ENCODE measurements at regions not wholly inside any gene's neighbourhood (a gene's known extent, or its start where the extent isn't known, plus 50 kb on each side); places are given as distances from the start of the nearest gene placed in this dataset.
A peak's percentile ranks its signal among the peaks of the same experiment; 100 is the strongest.

- intact Hi-C loops (cut with micrococcal nuclease): no loop called here
- Histone ChIP-seq H3K9me1 (replicated peaks; ENCODE audit: control insufficient read depth, extremely low read depth, insufficient read depth, low read length) (no peaks in the 10 kb centered on the region), H4K20me1 (replicated peaks; ENCODE audit: control insufficient read depth, extremely low read depth, insufficient read depth, low read length) (no peaks in the 10 kb centered on the region), H3K36me3 (ENCODE audit: control insufficient read depth in 2 of 2, extremely low read depth in 1 of 2, insufficient read depth in 2 of 2, low read length in 2 of 2) (no peaks in the 10 kb centered on the region), H3K79me2 (ENCODE audit: control insufficient read depth, insufficient read depth, low read length) (no peaks in the 10 kb centered on the region), H3K4me2 (ENCODE audit: insufficient read depth, low read length) (no peak overlapping the region), H3K9ac (replicated peaks; ENCODE audit: extremely low read depth, insufficient read depth, low read length) (no peak overlapping the region), H3K4me1 (ENCODE audit: control insufficient read depth, extremely low read depth, insufficient read depth, low read length) (no peaks in the 10 kb centered on the region), H3K27me3 (ENCODE audit: control insufficient read depth in 2 of 2, insufficient read depth in 2 of 2, low read length in 2 of 2) (no peaks in the 10 kb centered on the region), H3K9me3 (replicated peaks; ENCODE audit: control insufficient read depth, insufficient read depth, low read length) (no peaks in the 10 kb centered on the region), H3K27ac (ENCODE audit: insufficient read depth, low read depth, low read length) (no peak overlapping the region), H2AFZ (ENCODE audit: low read depth, low read length) (no peak overlapping the region), H3K4me3 (replicated peaks in 1 of 3; ENCODE audit: insufficient read depth in 1 of 3, low read depth in 1 of 3, low read length in 3 of 3) (no peak overlapping the region)
- FAIRE-seq (no peak), DNase-seq (ENCODE audit: low read depth, low spot score) (no peak)
- TF ChIP-seq MAX (IDR thresholded peaks at IDR 0.05; ENCODE audit: insufficient read depth, insufficient read length): no peak
- no peak for TF ChIP-seq FOS (IDR thresholded peaks at IDR 0.05; ENCODE audit: borderline replicate concordance, insufficient read depth, low read length)
- ChIA-PET CTCF (interaction anchor here (1.4 kb wide), 1 partner anchor 48 kb away, joined by 3 read pairs; no protein-coding TSS in a partner anchor), POLR2A (no interaction called here)
- dilution Hi-C loops (cut with MboI; ENCODE audit: extremely low pct_ligation_motif_present, low sequenced_read_pairs): no loop called here
- BruUV-seq (replicated peaks): no TSS peak
Measured at GRCh38 chr20:63117151-63117550, 98.8 kb downstream of the YTHDF1 start.

DNA sequence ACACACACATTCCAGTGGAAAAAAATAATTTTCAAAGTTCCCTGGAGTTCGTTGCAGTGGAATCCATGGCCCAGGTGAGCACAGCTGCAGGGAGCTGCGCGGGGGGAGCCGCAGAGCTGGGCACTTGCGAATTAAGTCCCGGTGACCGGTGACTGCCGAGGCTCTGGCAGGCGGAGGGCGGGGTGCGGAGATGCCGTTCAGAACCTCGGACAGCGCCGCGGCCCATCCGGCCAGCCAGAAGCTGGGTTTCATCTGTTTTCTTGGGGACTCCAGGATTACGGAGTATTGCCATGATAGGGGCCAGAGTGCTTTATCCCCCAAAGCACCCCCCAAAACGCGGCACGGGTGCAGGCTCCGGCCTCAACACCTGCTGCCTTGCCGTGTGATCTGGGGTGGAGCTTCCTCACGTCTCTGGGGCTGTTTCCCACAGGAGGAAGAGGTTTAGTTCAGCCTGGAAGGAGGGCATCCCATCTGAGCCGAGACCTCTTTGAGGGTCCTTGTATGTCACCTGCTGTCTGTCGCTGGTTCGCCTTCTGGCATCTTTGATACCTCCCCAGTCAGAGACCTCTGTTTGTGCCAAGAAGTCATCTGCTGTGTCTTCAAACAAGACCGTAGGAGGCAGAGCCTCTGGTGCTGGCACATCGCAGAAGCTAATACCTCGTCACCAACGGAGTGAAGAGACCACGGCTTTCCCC is 99.4 kb downstream of the YTHDF1 start:
- H2AFZ ChIP-seq (ENCODE audit: low read depth, low read length): no peak overlapping the region
- H4K20me1 ChIP-seq (replicated peaks; ENCODE audit: control insufficient read depth, extremely low read depth, insufficient read depth, low read length): no peaks in the 10 kb centered on the region
- POLR2A ChIA-PET: no interaction called here
- no peaks in the 10 kb centered on the region for H3K27me3 ChIP-seq (ENCODE audit: control insufficient read depth in 2 of 2, insufficient read depth in 2 of 2, low read length in 2 of 2)
- no peaks in the 10 kb centered on the region for H3K36me3 ChIP-seq (ENCODE audit: control insufficient read depth in 2 of 2, extremely low read depth in 1 of 2, insufficient read depth in 2 of 2, low read length in 2 of 2)
- no peak overlapping the region for H3K9ac ChIP-seq (replicated peaks; ENCODE audit: extremely low read depth, insufficient read depth, low read length)
- no TSS peak for BruUV-seq (replicated peaks)
- H3K4me3 ChIP-seq (replicated peaks in 1 of 3; ENCODE audit: insufficient read depth in 1 of 3, low read depth in 1 of 3, low read length in 3 of 3): no peak overlapping the region
- H3K9me3 ChIP-seq (replicated peaks; ENCODE audit: control insufficient read depth, insufficient read depth, low read length): no peaks in the 10 kb centered on the region
- H3K79me2 ChIP-seq (ENCODE audit: control insufficient read depth, insufficient read depth, low read length): no peaks in the 10 kb centered on the region
- dilution Hi-C loops (cut with MboI; ENCODE audit: extremely low pct_ligation_motif_present, low sequenced_read_pairs) (no loop called here), intact Hi-C loops (cut with micrococcal nuclease) (no loop called here)
- no peaks in the 10 kb centered on the region for H3K4me1 ChIP-seq (ENCODE audit: control insufficient read depth, extremely low read depth, insufficient read depth, low read length)
- H3K9me1 ChIP-seq (replicated peaks; ENCODE audit: control insufficient read depth, extremely low read depth, insufficient read depth, low read length): no peaks in the 10 kb centered on the region
- DNase-seq (ENCODE audit: low read depth, low spot score) (peak; percentile 10), FAIRE-seq (no peak)
- no peak overlapping the region for H3K4me2 ChIP-seq (ENCODE audit: insufficient read depth, low read length)
- CTCF ChIA-PET: interaction anchor here (1.4 kb wide), 1 partner anchor 47 kb away, joined by 3 read pairs; no protein-coding TSS in a partner anchor
- H3K27ac ChIP-seq (ENCODE audit: insufficient read depth, low read depth, low read length): no peak overlapping the region
- TF ChIP-seq GATA2 (IDR thresholded peaks at IDR 0.05; ENCODE audit: insufficient read depth, insufficient read length, low read depth, low read length): no peak
- no peak for TF ChIP-seq FOS (IDR thresholded peaks at IDR 0.05; ENCODE audit: borderline replicate concordance, insufficient read depth, low read length)
- TF ChIP-seq JUN (IDR thresholded peaks at IDR 0.05; ENCODE audit: borderline replicate concordance, insufficient read depth, insufficient read length, low read depth): no peak
- TF ChIP-seq, protein P1, sequence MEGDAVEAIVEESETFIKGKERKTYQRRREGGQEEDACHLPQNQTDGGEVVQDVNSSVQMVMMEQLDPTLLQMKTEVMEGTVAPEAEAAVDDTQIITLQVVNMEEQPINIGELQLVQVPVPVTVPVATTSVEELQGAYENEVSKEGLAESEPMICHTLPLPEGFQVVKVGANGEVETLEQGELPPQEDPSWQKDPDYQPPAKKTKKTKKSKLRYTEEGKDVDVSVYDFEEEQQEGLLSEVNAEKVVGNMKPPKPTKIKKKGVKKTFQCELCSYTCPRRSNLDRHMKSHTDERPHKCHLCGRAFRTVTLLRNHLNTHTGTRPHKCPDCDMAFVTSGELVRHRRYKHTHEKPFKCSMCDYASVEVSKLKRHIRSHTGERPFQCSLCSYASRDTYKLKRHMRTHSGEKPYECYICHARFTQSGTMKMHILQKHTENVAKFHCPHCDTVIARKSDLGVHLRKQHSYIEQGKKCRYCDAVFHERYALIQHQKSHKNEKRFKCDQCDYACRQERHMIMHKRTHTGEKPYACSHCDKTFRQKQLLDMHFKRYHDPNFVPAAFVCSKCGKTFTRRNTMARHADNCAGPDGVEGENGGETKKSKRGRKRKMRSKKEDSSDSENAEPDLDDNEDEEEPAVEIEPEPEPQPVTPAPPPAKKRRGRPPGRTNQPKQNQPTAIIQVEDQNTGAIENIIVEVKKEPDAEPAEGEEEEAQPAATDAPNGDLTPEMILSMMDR (IDR thresholded peaks at IDR 0.05; ENCODE audit: extremely low read depth in 1 of 2, insufficient read depth in 1 of 2, low read depth in 1 of 2, low read length in 2 of 2): no peak
- TF ChIP-seq EZH2 (IDR thresholded peaks at IDR 0.05; ENCODE audit: borderline replicate concordance, low read depth, low read length, severe bottlenecking): no peak
- TF ChIP-seq MYC (IDR thresholded peaks at IDR 0.05; ENCODE audit: low read depth, low read length): no peak
- TF ChIP-seq POLR2A (IDR thresholded peaks at IDR 0.05; ENCODE audit: low read depth, low read length): no peak
- no peak for TF ChIP-seq MAX (IDR thresholded peaks at IDR 0.05; ENCODE audit: insufficient read depth, insufficient read length)
